OCI-LY1 (cell line): ENCODE measurements at regions not wholly inside any gene's neighbourhood (a gene's known extent, or its start where the extent isn't known, plus 50 kb on each side); places are given as distances from the start of the nearest gene placed in this dataset.
A peak's percentile ranks its signal among the peaks of the same experiment; 100 is the strongest.

Experiments used
- H2AFZ ChIP-seq: fragments of 200-600 bp; sonication (generic), shearing (Covaris generic); 2 replicates; pipeline ENCODE4 v1.6.0; 2014; ENCODE audit warnings: antibody characterized with exemption, mild to moderate bottlenecking, low read length
- H3F3A ChIP-seq: fragments of 200-600 bp; sonication (generic), shearing (Covaris generic); 2 replicates; pipeline ENCODE4 v1.6.0; 2014; ENCODE audit warnings: mild to moderate bottlenecking, antibody characterized with exemption, low read length, moderate library complexity; ENCODE audit not compliant: insufficient read depth
- H3K27ac ChIP-seq: fragments of 200-600 bp; sonication (generic); 2 replicates; pipeline ENCODE4 v1.5.1; 2014; ENCODE audit warnings: low read length, mixed run types, mild to moderate bottlenecking, low read depth; ENCODE audit not compliant: poor library complexity, severe bottlenecking
- H3K27me3 ChIP-seq: fragments of 200-600 bp; sonication (generic); 2 replicates; pipeline ENCODE4 v1.6.0; 2014; ENCODE audit warnings: antibody characterized with exemption, mild to moderate bottlenecking, low read length, moderate library complexity; ENCODE audit not compliant: insufficient read depth
- H3K36me3 ChIP-seq: fragments of 200-600 bp; sonication (generic); 2 replicates; pipeline ENCODE4 v1.6.1; 2014; ENCODE audit warnings: mild to moderate bottlenecking, antibody characterized with exemption, low read length, moderate library complexity, mixed read lengths; ENCODE audit not compliant: insufficient read depth
- H3K4me1 ChIP-seq: fragments of 200-600 bp; sonication (generic); 2 replicates; pipeline ENCODE4 v1.5.1; 2014; ENCODE audit warnings: mild to moderate bottlenecking, low read length, moderate library complexity; ENCODE audit not compliant: insufficient read depth, severe bottlenecking
- H3K4me2 ChIP-seq: fragments of 200-600 bp; sonication (generic), shearing (Covaris generic); 2 replicates; pipeline ENCODE4 v1.6.1; 2014; ENCODE audit warnings: low read length
- H3K4me3 ChIP-seq: fragments of 200-600 bp; sonication (generic); 2 replicates; pipeline ENCODE4 v1.5.1; 2014; ENCODE audit warnings: low read length, low read depth, mild to moderate bottlenecking, mixed read lengths; ENCODE audit not compliant: poor library complexity, severe bottlenecking
- H3K79me2 ChIP-seq: fragments of 200-600 bp; shearing (Covaris generic); 2 replicates; pipeline ENCODE4 v1.6.1; 2016; ENCODE audit warnings: mixed run types, low read length, mixed read lengths; ENCODE audit not compliant: insufficient read depth
- H3K9ac ChIP-seq: fragments of 200-600 bp; sonication (generic), shearing (Covaris generic); 2 replicates; pipeline ENCODE4 v1.6.1; 2014; ENCODE audit warnings: mild to moderate bottlenecking, low read length, mixed read lengths
- H3K9me2 ChIP-seq: fragments of 200-600 bp; sonication (generic), shearing (Covaris generic); 2 replicates; pipeline ENCODE4 v1.6.1; 2014; ENCODE audit warnings: low read depth, mild to moderate bottlenecking, low read length, mixed read lengths
- H3K9me3 ChIP-seq: fragments of 200-600 bp; shearing (Covaris generic); 2 replicates; pipeline ENCODE4 v1.6.1; 2014; ENCODE audit warnings: low read length, mixed read lengths
- H4K20me1 ChIP-seq: fragments of 200-600 bp; sonication (generic), shearing (Covaris generic); 2 replicates; pipeline ENCODE4 v1.6.0; 2016; ENCODE audit warnings: mild to moderate bottlenecking, low read length; ENCODE audit not compliant: insufficient read depth
- CTCF ChIP-seq: fragments of 200-600 bp; sonication (generic), shearing (Covaris generic); IDR thresholded peaks from 2 replicates; pipeline ENCODE4 v1.5.1; 2017; ENCODE audit warnings: mild to moderate bottlenecking, antibody characterized with exemption, low read length, moderate library complexity, mixed read lengths
- EZH2 ChIP-seq: fragments of 200-600 bp; sonication (generic), shearing (Covaris generic); IDR thresholded peaks from 2 replicates; pipeline ENCODE4 v1.8.0; 2017; ENCODE audit warnings: borderline replicate concordance, mixed run types, mild to moderate bottlenecking, antibody characterized with exemption, low read length, moderate library complexity, mixed read lengths

DNA sequence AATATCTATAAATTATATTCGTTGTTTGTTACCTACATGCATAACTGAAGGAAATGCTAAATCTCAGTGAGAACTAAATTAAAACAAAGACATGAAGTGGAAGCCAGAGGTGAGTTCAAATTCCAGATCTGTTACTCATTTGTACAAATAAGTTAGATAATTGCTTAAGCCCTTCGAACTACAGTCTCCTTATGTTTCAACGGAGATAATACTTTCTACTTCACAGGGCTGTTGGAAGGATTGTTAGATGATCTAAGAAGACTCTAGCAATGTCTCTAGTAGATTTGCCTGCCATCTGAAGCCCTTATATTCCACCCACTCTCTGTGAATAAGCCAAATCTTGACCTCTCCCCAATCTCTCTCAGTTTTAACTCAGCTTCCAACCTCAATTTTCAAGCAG lies 125.8 kb downstream of the P2RY1 start:
- Histone ChIP-seq H3K9me2 (no peaks in the 10 kb centered on the region; the same call in 1 of the 2 replicates), H3K27me3 (no peaks in the 10 kb centered on the region), H3K9ac (no peak overlapping the region), H3K4me3 (no peak overlapping the region), H3F3A (no peaks in the 10 kb centered on the region), H4K20me1 (no peaks in the 10 kb centered on the region), H3K79me2 (no peaks in the 10 kb centered on the region), H2AFZ (no peak overlapping the region), H3K4me1 (no peaks in the 10 kb centered on the region), H3K36me3 (no peaks in the 10 kb centered on the region), H3K27ac (no peak overlapping the region), H3K4me2 (no peak overlapping the region), H3K9me3 (no peaks in the 10 kb centered on the region)
- TF ChIP-seq EZH2, result no peak
- TF ChIP-seq CTCF, result no peak

DNA sequence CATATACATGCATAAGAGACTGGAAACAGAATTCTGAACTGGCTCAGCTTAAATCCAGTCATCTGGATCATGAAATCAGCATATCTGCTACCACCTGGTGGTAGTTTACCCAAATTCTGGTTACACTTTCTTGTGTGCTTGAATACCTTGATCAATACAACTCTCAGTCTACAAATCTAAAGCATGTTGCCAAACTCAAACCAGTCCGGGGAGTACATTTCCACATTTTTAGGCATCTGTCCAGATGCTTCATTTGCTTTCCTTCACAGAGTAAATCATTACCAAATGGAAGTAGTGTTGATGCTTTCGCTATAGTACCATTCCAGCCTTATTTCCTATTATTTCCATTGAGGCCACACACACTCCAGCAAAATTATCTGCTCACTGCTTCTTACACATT lies 126.4 kb downstream of the P2RY1 start:
- Histone ChIP-seq H3F3A (no peaks in the 10 kb centered on the region), H3K79me2 (no peaks in the 10 kb centered on the region), H3K27ac (no peak overlapping the region), H2AFZ (no peak overlapping the region), H3K27me3 (no peaks in the 10 kb centered on the region), H3K9me3 (no peaks in the 10 kb centered on the region), H4K20me1 (no peaks in the 10 kb centered on the region), H3K9ac (no peak overlapping the region), H3K9me2 (no peaks in the 10 kb centered on the region; the same call in 1 of the 2 replicates), H3K36me3 (no peaks in the 10 kb centered on the region), H3K4me3 (no peak overlapping the region), H3K4me2 (no peak overlapping the region), H3K4me1 (no peaks in the 10 kb centered on the region)
- TF ChIP-seq CTCF (peak; percentile 31; the same call in 1 of the 2 replicates), EZH2 (no peak)

DNA sequence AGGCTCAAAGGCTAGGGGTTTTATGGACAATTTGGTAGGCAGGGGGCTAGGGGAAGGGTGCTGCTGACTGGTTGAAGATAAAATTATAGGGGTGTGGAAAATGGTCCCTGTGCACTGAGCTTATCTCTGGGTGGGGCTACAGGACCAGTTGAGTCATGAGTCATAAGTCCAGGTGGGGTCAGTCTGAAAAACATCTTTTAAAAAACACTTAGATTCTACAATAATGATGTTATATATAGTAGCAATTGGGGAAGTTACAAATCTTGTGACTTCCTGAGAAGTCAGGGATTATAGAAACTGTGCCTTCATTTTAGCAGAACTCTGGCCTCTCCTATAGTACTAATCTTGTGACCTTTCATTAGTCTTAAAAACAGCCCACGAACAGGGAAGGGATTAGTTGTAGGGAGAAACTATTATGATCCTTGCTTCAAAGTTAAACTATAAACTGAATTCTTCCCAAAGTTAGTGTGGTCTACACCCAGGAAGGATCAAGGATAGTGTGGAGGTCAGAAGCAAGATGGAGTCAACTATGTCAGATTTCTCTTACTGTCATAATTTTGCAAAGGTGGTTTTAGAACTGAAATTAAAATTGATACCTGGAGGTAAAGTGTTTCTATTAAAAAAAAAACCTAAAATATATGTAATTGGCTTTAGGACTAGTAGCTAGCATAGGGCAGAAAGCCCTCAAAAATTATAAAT lies 130.1 kb downstream of the P2RY1 start:
- Histone ChIP-seq H3K4me3 (no peak overlapping the region), H3K9me2 (no peaks in the 10 kb centered on the region; the same call in 1 of the 2 replicates), H3K9me3 (no peaks in the 10 kb centered on the region), H3K27ac (no peak overlapping the region), H3K4me1 (no peaks in the 10 kb centered on the region), H3K4me2 (no peak overlapping the region), H3F3A (no peaks in the 10 kb centered on the region), H3K36me3 (no peaks in the 10 kb centered on the region), H2AFZ (no peak overlapping the region), H4K20me1 (no peaks in the 10 kb centered on the region), H3K9ac (no peak overlapping the region), H3K27me3 (no peaks in the 10 kb centered on the region), H3K79me2 (no peaks in the 10 kb centered on the region)
- TF ChIP-seq EZH2 (no peak), CTCF (no peak)
